Cardiac muscle cell (in vitro differentiated cells and primary cell): ENCODE measurements at regions not wholly inside any gene's neighbourhood (a gene's known extent, or its start where the extent isn't known, plus 50 kb on each side); places are given as distances from the start of the nearest gene placed in this dataset.

Experiments used
- DNase-seq, 2 donors: peaks; one replicate each; pipeline versions ENCODE4 v3.0.0 to v3.0.0-alpha.2; 2010 to 2017; ENCODE audit warnings: low read depth in 1 of 2, low spot score in 1 of 2
- H3K27ac ChIP-seq: fragments of 200-600 bp; sonication (generic); 2 replicates; pipeline ENCODE4 v1.5.1; 2016
- H3K27me3 ChIP-seq: fragments of 200-600 bp; sonication (generic); 2 replicates; pipeline ENCODE4 v1.6.0; 2016; ENCODE audit warnings: control low read depth
- H3K36me3 ChIP-seq: fragments of 200-600 bp; sonication (generic); 2 replicates; pipeline ENCODE4 v1.5.1; 2016; ENCODE audit warnings: control low read depth
- H3K4me1 ChIP-seq: fragments of 200-600 bp; sonication (generic); 2 replicates; pipeline ENCODE4 v1.8.1; 2017; ENCODE audit warnings: low read depth, mild to moderate bottlenecking, mixed run types
- H3K4me3 ChIP-seq: fragments of 200-600 bp; sonication (generic); 2 replicates; pipeline ENCODE4 v1.5.1; 2016; ENCODE audit warnings: mild to moderate bottlenecking
- H3K9me3 ChIP-seq: fragments of 200-600 bp; sonication (generic); 2 replicates; pipeline ENCODE4 v1.5.1; 2017; ENCODE audit warnings: low read depth, mild to moderate bottlenecking, control low read depth
- TF ChIP-seq, protein P1 (sequence below): IDR thresholded peaks from 2 replicates; pipeline ENCODE4 v1.5.1; 2012; ENCODE audit warnings: low read depth, mild to moderate bottlenecking, low read length

DNA sequence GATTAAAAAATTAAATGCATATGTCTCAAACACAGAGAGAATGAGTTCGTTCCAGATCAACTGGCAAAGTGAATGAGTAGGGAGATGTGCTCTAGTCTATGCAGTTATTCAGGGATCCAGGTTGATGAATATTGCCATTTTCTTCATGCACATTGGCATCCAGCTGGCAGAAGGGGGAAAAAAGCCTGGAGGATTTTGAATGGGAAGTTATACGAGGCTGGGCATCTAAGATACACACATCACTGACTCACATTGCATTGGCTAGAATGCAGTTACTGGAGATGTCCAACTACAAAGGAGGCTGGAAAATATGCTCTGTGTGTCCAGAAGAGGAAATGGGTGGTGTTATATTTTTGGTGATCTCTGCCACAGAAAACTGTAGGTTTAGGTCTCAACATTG lies 270.9 kb upstream of the FIGN start:
- TF ChIP-seq, protein P1, sequence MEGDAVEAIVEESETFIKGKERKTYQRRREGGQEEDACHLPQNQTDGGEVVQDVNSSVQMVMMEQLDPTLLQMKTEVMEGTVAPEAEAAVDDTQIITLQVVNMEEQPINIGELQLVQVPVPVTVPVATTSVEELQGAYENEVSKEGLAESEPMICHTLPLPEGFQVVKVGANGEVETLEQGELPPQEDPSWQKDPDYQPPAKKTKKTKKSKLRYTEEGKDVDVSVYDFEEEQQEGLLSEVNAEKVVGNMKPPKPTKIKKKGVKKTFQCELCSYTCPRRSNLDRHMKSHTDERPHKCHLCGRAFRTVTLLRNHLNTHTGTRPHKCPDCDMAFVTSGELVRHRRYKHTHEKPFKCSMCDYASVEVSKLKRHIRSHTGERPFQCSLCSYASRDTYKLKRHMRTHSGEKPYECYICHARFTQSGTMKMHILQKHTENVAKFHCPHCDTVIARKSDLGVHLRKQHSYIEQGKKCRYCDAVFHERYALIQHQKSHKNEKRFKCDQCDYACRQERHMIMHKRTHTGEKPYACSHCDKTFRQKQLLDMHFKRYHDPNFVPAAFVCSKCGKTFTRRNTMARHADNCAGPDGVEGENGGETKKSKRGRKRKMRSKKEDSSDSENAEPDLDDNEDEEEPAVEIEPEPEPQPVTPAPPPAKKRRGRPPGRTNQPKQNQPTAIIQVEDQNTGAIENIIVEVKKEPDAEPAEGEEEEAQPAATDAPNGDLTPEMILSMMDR = no peak
- Histone ChIP-seq H3K27me3 (no peaks in the 10 kb centered on the region), H3K4me3 (no peak overlapping the region), H3K36me3 (no peaks in the 10 kb centered on the region), H3K9me3 (no peaks in the 10 kb centered on the region), H3K27ac (no peak overlapping the region), H3K4me1 (no peaks in the 10 kb centered on the region)
- no peak for DNase-seq

DNA sequence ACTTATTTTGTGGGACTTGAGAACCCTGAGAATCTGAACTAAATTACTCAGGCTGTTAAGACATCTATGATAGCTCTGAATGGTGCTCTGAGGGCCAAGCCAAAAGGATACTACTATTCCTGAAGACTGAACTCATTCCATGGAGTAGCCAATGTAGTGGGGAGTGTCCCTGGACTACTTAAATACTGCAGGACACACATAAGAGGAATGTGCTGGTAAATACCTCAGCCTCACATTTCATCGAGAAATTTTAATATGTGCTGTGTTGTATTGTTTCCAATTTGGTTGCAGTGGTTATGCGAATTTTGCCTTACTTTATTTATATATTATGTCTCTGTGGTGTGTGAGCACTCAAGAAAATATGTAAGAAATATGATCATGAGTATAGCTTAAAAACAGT lies 264.4 kb upstream of the FIGN start:
- Histone ChIP-seq H3K36me3 (no peaks in the 10 kb centered on the region), H3K9me3 (no peaks in the 10 kb centered on the region), H3K4me1 (no peaks in the 10 kb centered on the region), H3K27ac (no peak overlapping the region), H3K27me3 (no peaks in the 10 kb centered on the region), H3K4me3 (no peak overlapping the region)
- TF ChIP-seq, protein P1 = no peak
- no peak for DNase-seq

DNA sequence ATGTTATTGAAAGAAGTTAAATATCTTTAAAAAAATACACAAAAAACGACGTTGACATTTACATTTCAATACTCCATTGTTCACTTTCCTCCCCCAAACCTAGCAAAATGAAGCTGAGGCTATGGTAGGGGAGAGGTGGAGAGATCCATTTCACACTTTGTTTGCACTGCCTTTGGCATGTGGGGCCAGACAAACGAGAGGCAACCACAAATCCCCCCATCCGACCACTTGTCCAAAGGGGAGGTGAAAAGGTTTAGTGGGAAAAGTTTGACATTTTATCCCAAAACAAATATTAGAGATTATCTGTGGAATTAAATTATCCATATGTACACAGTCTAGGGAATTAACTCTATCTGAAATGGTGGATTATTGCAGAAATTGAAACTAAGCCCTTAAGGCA lies 261.7 kb upstream of the FIGN start:
- no peaks in the 10 kb centered on the region for H3K4me1 ChIP-seq
- no peak for DNase-seq

DNA sequence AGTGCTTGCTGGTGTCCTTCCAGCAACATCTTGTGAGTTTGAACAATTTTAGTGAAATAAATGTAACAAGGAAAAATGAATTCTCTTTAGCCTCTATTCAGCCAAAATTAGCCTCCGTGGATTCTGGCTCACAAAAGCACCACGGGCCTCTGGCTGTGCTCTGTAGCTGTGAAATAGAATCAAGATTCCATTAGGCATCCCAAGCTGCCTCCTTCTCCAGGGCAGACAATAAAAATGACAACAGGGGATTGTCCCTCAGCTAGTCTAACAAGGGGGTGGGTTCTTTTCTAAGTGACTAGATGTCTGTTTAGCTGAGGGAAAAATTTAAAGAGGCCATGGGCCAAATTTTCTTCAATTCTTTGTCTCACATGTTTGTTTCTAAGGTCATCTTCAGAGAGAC lies 254.7 kb upstream of the FIGN start:
- TF ChIP-seq, protein P1 = no peak
- H3K27me3 ChIP-seq = no peaks in the 10 kb centered on the region
- no peak for DNase-seq
- no peaks in the 10 kb centered on the region for H3K9me3 ChIP-seq
- no peak overlapping the region for H3K4me3 ChIP-seq
- no peak overlapping the region for H3K27ac ChIP-seq
- H3K4me1 ChIP-seq = no peaks in the 10 kb centered on the region
- H3K36me3 ChIP-seq = no peaks in the 10 kb centered on the region

More for the DNA sequence above, 261.7 kb upstream of the FIGN start:
- Histone ChIP-seq H3K27me3 (no peaks in the 10 kb centered on the region), H3K9me3 (no peaks in the 10 kb centered on the region), H3K36me3 (no peaks in the 10 kb centered on the region), H3K27ac (no peak overlapping the region), H3K4me3 (no peak overlapping the region)
- TF ChIP-seq, protein P1 = no peak

DNA sequence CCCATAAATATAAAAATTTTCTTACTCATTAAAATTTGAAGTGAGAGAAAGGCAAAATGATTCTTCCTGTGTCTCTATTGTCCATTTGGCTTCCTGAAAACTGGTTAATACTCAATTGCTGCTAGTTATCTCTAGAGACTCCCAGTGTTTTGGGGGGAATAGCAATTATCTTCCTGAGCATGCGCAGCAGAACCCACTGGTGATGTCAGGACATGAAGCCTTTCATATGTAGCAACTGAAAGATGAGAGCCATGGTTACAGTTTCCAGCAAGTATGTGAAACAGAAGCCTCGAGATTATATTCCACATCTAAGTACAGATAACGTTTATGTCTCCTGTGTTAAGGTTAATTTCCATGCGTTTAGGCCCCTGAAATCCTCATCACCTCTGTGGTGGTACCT lies 254.3 kb upstream of the FIGN start:
- TF ChIP-seq, protein P1 = no peak
- Histone ChIP-seq H3K9me3 (no peaks in the 10 kb centered on the region), H3K36me3 (no peaks in the 10 kb centered on the region), H3K4me3 (no peak overlapping the region), H3K27me3 (no peaks in the 10 kb centered on the region), H3K4me1 (no peaks in the 10 kb centered on the region), H3K27ac (no peak overlapping the region)
- DNase-seq = peak in 1 of 2 donors; percentile 1
